ENCODE measurements at regions not wholly inside any gene's neighbourhood (a gene's known extent, or its start where the extent isn't known, plus 50 kb on each side); places are given as distances from the start of the nearest gene placed in this dataset.

- DNase-seq (ENCODE audit: low spot score in 2 of 2), result no peak
- Histone ChIP-seq H3K27me3 (no peaks in the 10 kb centered on the region), H3K4me3 (no peak overlapping the region), H3K27ac (no peak overlapping the region), H3K9me3 (no peaks in the 10 kb centered on the region), H3K4me1 (peaks cover 0 to 10% (median 0%) of the 10 kb centered on the region in 4 donors), H3K36me3 (no peaks in the 10 kb centered on the region)
- 36 to 77% methylated on average over 2 of the region's 2 CpGs for WGBS, 2 donors
- TF ChIP-seq POLR2A (IDR thresholded peaks at IDR 0.05), result no peak
- TF ChIP-seq, protein P1, sequence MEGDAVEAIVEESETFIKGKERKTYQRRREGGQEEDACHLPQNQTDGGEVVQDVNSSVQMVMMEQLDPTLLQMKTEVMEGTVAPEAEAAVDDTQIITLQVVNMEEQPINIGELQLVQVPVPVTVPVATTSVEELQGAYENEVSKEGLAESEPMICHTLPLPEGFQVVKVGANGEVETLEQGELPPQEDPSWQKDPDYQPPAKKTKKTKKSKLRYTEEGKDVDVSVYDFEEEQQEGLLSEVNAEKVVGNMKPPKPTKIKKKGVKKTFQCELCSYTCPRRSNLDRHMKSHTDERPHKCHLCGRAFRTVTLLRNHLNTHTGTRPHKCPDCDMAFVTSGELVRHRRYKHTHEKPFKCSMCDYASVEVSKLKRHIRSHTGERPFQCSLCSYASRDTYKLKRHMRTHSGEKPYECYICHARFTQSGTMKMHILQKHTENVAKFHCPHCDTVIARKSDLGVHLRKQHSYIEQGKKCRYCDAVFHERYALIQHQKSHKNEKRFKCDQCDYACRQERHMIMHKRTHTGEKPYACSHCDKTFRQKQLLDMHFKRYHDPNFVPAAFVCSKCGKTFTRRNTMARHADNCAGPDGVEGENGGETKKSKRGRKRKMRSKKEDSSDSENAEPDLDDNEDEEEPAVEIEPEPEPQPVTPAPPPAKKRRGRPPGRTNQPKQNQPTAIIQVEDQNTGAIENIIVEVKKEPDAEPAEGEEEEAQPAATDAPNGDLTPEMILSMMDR (IDR thresholded peaks at IDR 0.05), result no peak
- TF ChIP-seq EP300 (IDR thresholded peaks at IDR 0.05), result no peak
Measured at GRCh38 chr20:40892642-40893041, 136.0 kb upstream of the TOP1 start.

DNA sequence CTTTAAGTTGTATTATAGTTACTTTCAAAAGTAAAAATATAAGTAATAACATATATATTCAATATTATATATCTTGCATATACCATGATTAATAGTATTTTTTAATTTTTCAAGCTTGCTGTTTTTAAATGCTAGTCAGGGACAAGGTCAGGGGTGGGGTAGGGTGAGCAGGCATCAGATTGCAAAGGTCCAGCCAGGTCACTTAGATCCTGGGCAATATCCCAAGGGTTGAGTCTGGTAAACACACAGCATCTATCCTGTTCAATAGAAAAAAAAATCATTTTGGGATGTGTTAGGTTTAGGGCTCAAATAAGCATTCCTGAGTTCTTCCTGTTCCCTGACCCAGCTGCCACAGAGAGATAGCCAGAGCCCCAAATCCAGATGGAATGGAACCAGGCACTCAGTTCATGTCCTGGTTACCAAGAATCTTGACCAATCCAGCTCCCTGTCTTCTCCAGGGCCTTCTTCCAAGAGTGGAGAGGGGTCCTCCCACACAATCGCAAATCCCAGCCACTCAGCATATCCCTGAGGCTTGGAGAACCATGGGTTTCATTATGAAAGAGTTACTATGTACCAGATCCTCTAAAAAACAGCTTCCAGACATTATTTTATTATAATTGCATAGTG, 134.9 kb upstream of the TOP1 start:
- DNase-seq (ENCODE audit: low spot score in 2 of 2), result no peak
- TF ChIP-seq POLR2A (IDR thresholded peaks at IDR 0.05) (no peak), EP300 (IDR thresholded peaks at IDR 0.05) (no peak)
- TF ChIP-seq, protein P1 (IDR thresholded peaks at IDR 0.05), result no peak

DNA sequence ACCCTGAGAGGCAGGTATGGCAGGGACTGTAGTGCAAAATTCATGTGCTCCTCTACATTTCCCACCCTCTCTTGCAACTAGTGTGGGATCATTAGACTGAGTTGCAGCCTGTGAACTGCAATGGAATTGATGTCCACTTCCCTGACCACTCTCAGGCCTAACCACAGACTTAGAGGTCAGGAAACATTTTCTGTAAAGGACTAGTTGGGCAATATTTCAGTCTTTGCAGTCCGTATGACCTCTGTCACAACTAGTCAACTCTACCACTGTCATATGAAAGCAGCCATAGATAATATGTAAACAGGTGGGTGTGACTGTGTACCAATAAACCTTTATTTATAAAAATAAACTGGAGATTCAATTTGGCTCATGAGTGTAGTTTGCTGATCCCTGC, 134.4 kb upstream of the TOP1 start:
- no peak for DNase-seq (ENCODE audit: low spot score in 2 of 2)
- Histone ChIP-seq H3K9me3 (no peaks in the 10 kb centered on the region), H3K4me3 (no peak overlapping the region), H3K36me3 (no peaks in the 10 kb centered on the region), H3K27me3 (no peaks in the 10 kb centered on the region), H3K4me1 (peaks cover 0 to 10% (median 0%) of the 10 kb centered on the region in 4 donors), H3K27ac (no peak overlapping the region)
- WGBS, 2 donors, result 81 to 89% methylated on average over 1 of the region's 1 CpG
- TF ChIP-seq, protein P1 (IDR thresholded peaks at IDR 0.05), result no peak
- TF ChIP-seq POLR2A (IDR thresholded peaks at IDR 0.05), result no peak
- TF ChIP-seq EP300 (IDR thresholded peaks at IDR 0.05), result no peak

More for the DNA sequence above, 134.9 kb upstream of the TOP1 start:
- H3K27me3 ChIP-seq, result no peaks in the 10 kb centered on the region
- WGBS, 2 donors, result 61 to 65% methylated on average over 1 of the region's 1 CpG
- no peak overlapping the region for H3K4me3 ChIP-seq
- peaks cover 0 to 10% (median 0%) of the 10 kb centered on the region in 4 donors for H3K4me1 ChIP-seq
- H3K27ac ChIP-seq, result no peak overlapping the region
- no peaks in the 10 kb centered on the region for H3K9me3 ChIP-seq
- H3K36me3 ChIP-seq, result no peaks in the 10 kb centered on the region

DNA sequence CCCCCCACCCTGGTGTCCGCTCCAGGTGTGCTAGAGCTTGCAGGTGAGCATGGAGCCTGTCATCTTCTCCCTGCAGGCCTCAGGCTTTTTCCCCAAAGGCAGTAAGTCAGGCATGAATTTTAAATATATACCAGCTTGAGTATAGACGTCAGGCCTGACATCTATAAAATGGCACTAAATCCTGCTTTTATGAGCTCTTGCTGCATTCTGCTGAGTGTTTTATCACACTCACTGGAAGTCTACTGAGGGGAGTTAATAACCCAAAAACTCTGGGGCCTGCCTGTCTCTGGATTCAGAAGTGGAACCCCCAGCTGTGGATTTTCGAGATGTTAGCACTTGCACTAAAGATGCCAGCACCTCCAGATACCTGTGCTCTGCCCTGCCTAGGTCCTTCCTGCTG, 133.4 kb upstream of the TOP1 start:
- Histone ChIP-seq H3K36me3 (no peaks in the 10 kb centered on the region), H3K9me3 (no peaks in the 10 kb centered on the region), H3K27ac (no peak overlapping the region), H3K4me1 (peaks cover 0 to 10% (median 0%) of the 10 kb centered on the region in 4 donors), H3K4me3 (no peak overlapping the region), H3K27me3 (no peaks in the 10 kb centered on the region)
- TF ChIP-seq POLR2A (IDR thresholded peaks at IDR 0.05), result no peak
- no peak for TF ChIP-seq EP300 (IDR thresholded peaks at IDR 0.05)
- TF ChIP-seq, protein P1 (IDR thresholded peaks at IDR 0.05), result no peak
- DNase-seq (ENCODE audit: low spot score in 2 of 2), result no peak
- WGBS, 2 donors, result 58 to 60% methylated on average over 3 of the region's 3 CpGs

DNA sequence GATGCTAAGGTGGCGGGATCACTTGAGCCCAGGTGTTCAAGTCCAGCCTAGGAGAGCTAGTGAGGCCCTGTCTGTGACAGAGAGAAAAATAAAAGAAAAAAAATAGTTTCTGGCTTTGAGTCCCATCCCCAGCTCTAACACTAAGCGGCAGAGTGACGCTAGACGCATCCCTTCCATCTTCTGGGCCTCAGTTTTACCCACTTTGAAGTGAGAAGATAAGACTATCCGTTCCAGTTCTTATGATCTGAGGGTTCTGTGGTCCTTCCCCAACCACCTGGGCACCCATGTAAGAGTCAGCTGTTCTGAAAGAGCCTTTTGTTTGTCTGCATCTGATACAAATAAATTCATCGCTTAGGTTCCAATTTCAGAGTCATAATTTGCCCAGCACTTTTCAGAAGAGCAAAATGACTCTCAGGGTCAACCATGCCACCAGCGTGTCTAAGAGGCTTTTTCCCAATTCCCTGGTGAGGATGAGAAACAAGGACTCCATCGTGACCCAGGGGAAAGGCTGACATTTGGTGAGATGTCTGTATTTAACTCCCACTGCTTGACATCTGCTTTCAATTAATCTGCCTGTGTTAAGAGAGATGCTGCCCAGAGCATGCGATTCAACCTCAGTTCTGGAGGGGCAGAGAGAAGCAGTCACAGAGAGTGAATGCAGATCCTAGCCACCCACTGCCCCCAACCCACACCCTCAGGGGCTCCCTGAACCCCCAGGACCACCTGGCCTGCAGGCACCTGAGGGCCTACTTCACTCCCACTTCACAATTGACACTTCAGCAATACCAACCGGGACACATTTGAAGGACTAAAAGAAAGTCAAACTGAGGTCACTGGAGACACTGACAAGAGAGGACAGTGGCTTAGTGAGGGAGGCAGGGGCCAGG, 131.6 kb upstream of the TOP1 start:
- H3K4me3 ChIP-seq, result no peak overlapping the region
- H3K27me3 ChIP-seq, result no peaks in the 10 kb centered on the region
- H3K36me3 ChIP-seq, result no peaks in the 10 kb centered on the region
- no peaks in the 10 kb centered on the region for H3K9me3 ChIP-seq
- no peak for DNase-seq (ENCODE audit: low spot score in 2 of 2)
- no peak overlapping the region for H3K27ac ChIP-seq
- WGBS, 2 donors, result 65 to 69% methylated on average over 10 of the region's 10 CpGs
- TF ChIP-seq, protein P1 (IDR thresholded peaks at IDR 0.05), result no peak
- TF ChIP-seq EP300 (IDR thresholded peaks at IDR 0.05) (no peak), POLR2A (IDR thresholded peaks at IDR 0.05) (no peak)
- peaks cover 0 to 10% (median 0%) of the 10 kb centered on the region in 4 donors for H3K4me1 ChIP-seq
